ENCODE measurements at regions not wholly inside any gene's neighbourhood (a gene's known extent, or its start where the extent isn't known, plus 50 kb on each side); places are given as distances from the start of the nearest gene placed in this dataset.

GRCh38 chr4:38320833-38321232, 343.2 kb upstream of the KLF3 start:
- Mint-ChIP-seq H3K36me3 (ENCODE audit: low read depth) (no peaks in the 10 kb centered on the region), H3K4me3 (no peak overlapping the region), H3K4me1 (peaks cover 28% of the 10 kb centered on the region), H3K9me3 (no peaks in the 10 kb centered on the region), H3K27ac (peak overlapping the region; percentile 31), H3K27me3 (no peaks in the 10 kb centered on the region)
- no peak for ATAC-seq (ENCODE audit: low read depth)
- ChIA-PET CTCF (interaction anchor here (0.6 to 3.9 kb wide), 7 partner anchors 10 to 422 kb away, joined by 4 to 57 read pairs (median 21); no protein-coding TSS in a partner anchor), POLR2A (interaction anchor here (2.9 kb wide), 1 partner anchor 11 kb away, joined by 28 read pairs; no protein-coding TSS in a partner anchor)
- TF ChIP-seq CTCF (IDR thresholded peaks at IDR 0.05): no peak
- intact Hi-C loops (cut with micrococcal nuclease): no loop called here
- no peak for DNase-seq

- ChIA-PET CTCF (interaction anchor here (0.6 to 1.2 kb wide), 4 partner anchors 16 to 354 kb away, joined by 3 to 4 read pairs (median 4); no protein-coding TSS in a partner anchor), POLR2A (interaction anchor here (0.6 kb wide), 1 partner anchor 9 kb away, joined by 4 read pairs; no protein-coding TSS in a partner anchor)
- no peaks in the 10 kb centered on the region for H3K9me3 Mint-ChIP-seq
- no peak for DNase-seq
- no peaks in the 10 kb centered on the region for H3K27me3 Mint-ChIP-seq
- no peaks in the 10 kb centered on the region for H3K36me3 Mint-ChIP-seq (ENCODE audit: low read depth)
- no peak overlapping the region for H3K27ac Mint-ChIP-seq
- H3K4me3 Mint-ChIP-seq: no peak overlapping the region
- intact Hi-C loops (cut with micrococcal nuclease): no loop called here
- no peak for ATAC-seq (ENCODE audit: low read depth)
- H3K4me1 Mint-ChIP-seq: peaks cover 28% of the 10 kb centered on the region
- no peak for TF ChIP-seq CTCF (IDR thresholded peaks at IDR 0.05)
These were observed 341.3 kb upstream of the KLF3 start for GRCh38 chr4:38322714-38323113.

GRCh38 chr4:38323141-38323641, 340.8 kb upstream of the KLF3 start:
- POLR2A ChIA-PET: interaction anchor here (0.6 to 1.3 kb wide), 2 partner anchors 10 to 11 kb away, joined by 3 to 4 read pairs; no protein-coding TSS in a partner anchor
- H3K27ac Mint-ChIP-seq: no peak overlapping the region
- DNase-seq (no peak), ATAC-seq (ENCODE audit: low read depth) (no peak)
- CTCF ChIA-PET: interaction anchor here (0.6 to 1.4 kb wide), 4 partner anchors 144 to 353 kb away, joined by 3 to 6 read pairs (median 4); no protein-coding TSS in a partner anchor
- TF ChIP-seq CTCF (IDR thresholded peaks at IDR 0.05): no peak
- no peaks in the 10 kb centered on the region for H3K36me3 Mint-ChIP-seq (ENCODE audit: low read depth)
- intact Hi-C loops (cut with micrococcal nuclease): no loop called here
- H3K9me3 Mint-ChIP-seq: no peaks in the 10 kb centered on the region
- no peaks in the 10 kb centered on the region for H3K27me3 Mint-ChIP-seq
- H3K4me3 Mint-ChIP-seq: no peak overlapping the region
- peaks cover 26% of the 10 kb centered on the region for H3K4me1 Mint-ChIP-seq

GRCh38 chr4:38324861-38325628, 339.0 kb upstream of the KLF3 start:
- Mint-ChIP-seq H3K9me3 (no peaks in the 10 kb centered on the region), H3K27me3 (no peaks in the 10 kb centered on the region), H3K27ac (no peak overlapping the region), H3K4me1 (peaks cover 7% of the 10 kb centered on the region), H3K4me3 (no peak overlapping the region), H3K36me3 (ENCODE audit: low read depth) (no peaks in the 10 kb centered on the region)
- POLR2A ChIA-PET: no interaction called here
- CTCF ChIA-PET: interaction anchor here (1.1 to 1.4 kb wide), 2 partner anchors 14 to 350 kb away, joined by 3 to 6 read pairs; no protein-coding TSS in a partner anchor
- DNase-seq (no peak), ATAC-seq (ENCODE audit: low read depth) (no peak)
- TF ChIP-seq CTCF (IDR thresholded peaks at IDR 0.05): no peak
- intact Hi-C loops (cut with micrococcal nuclease): no loop called here

GRCh38 chr4:38325629-38325913, 338.4 kb upstream of the KLF3 start:
- POLR2A ChIA-PET: no interaction called here
- Mint-ChIP-seq H3K27ac (no peak overlapping the region), H3K9me3 (no peaks in the 10 kb centered on the region), H3K27me3 (no peaks in the 10 kb centered on the region), H3K4me1 (peaks cover 4% of the 10 kb centered on the region), H3K4me3 (no peak overlapping the region), H3K36me3 (ENCODE audit: low read depth) (no peaks in the 10 kb centered on the region)
- CTCF ChIA-PET: no interaction called here
- no peak for ATAC-seq (ENCODE audit: low read depth)
- intact Hi-C loops (cut with micrococcal nuclease): no loop called here
- no peak for TF ChIP-seq CTCF (IDR thresholded peaks at IDR 0.05)
- DNase-seq: no peak
